Activated T-cell treated with anti-CD3 and anti-CD28 coated beads, Interleukin-2, amount 50 U/mL, for 72 hours (primary cell): ENCODE measurements at regions not wholly inside any gene's neighbourhood (a gene's known extent, or its start where the extent isn't known, plus 50 kb on each side); places are given as distances from the start of the nearest gene placed in this dataset.

Experiments
- ATAC-seq, 2 donors: fragments of 150-1000 bp; cut with Tn5 transposase; replicated peaks in 1 of 2; 2 replicates each; pipeline ENCODE4 v1.10.0; 2021; ENCODE audit warnings: moderate library complexity in 2 of 2, mild to moderate bottlenecking in 1 of 2
- DNase-seq, 2 donors: peaks; one replicate each; pipeline ENCODE4 v3.0.0; 2021 to 2022; ENCODE audit warnings: mixed read lengths in 1 of 2
- H3K27ac Mint-ChIP-seq: one replicate; pipeline ENCODE4 v1.8.0; 2022; ENCODE audit warnings: mild to moderate bottlenecking, moderate library complexity, mixed read lengths
- H3K27me3 Mint-ChIP-seq: one replicate; pipeline ENCODE4 v1.8.0; 2022; ENCODE audit warnings: low read depth, mixed read lengths
- H3K36me3 Mint-ChIP-seq, 2 donors: one replicate each; pipeline ENCODE4 v1.8.0; 2022; ENCODE audit warnings: mixed read lengths in 2 of 2, mild to moderate bottlenecking in 1 of 2; ENCODE audit not compliant: insufficient read depth in 2 of 2
- H3K4me1 Mint-ChIP-seq: one replicate; pipeline ENCODE4 v1.8.0; 2022; ENCODE audit warnings: low read depth, mixed read lengths
- H3K4me3 Mint-ChIP-seq, 2 donors: one replicate each; pipeline ENCODE4 v1.8.0; 2022; ENCODE audit warnings: mild to moderate bottlenecking in 2 of 2, mixed read lengths in 2 of 2, moderate library complexity in 2 of 2
- H3K9me3 Mint-ChIP-seq, 2 donors: one replicate each; pipeline ENCODE4 v1.8.0; 2022; ENCODE audit warnings: mixed read lengths in 2 of 2

DNA sequence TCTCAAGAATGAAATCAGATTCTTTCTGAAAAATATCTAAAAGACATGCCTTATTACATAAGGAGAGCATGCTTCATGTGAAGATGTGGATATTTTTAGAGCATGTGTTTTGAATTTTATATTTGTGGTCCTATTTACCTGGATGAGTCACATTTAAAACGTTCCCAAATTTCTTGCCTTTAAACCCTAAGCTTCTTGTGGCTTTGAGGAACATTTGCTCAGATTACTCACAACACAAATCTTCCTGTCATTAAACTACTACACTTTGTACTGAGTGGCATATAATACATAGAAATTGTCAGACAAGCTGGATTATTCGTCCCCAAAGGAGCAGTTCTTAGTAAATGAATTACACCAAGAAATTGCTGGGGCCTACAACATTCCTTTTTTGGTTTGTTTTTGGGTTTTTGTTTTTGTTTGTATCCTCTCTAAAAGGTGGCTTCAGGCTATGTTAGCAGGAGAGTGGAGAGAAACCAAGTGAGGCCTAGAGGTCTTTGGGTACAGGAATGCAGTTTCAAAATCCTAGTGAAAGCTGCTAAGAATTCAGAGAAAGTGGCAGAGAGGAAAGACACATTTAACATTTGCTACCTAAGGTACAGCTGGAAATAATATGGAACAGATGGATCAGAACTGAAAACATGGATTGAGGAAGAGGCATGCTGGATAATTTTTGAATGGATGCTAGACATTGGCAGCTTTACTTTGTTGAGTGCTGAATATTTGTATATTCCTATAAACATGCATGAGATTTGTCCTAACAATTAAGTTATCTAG, 128.1 kb downstream of the RPL22L1 start:
- Mint-ChIP-seq H3K4me1 (no peaks in the 10 kb centered on the region), H3K4me3 (no peak overlapping the region), H3K27ac (no peak overlapping the region), H3K27me3 (peaks cover 19% of the 10 kb centered on the region), H3K36me3 (no peaks in the 10 kb centered on the region), H3K9me3 (no peaks in the 10 kb centered on the region)
- ATAC-seq (no peak), DNase-seq (no peak)

DNA sequence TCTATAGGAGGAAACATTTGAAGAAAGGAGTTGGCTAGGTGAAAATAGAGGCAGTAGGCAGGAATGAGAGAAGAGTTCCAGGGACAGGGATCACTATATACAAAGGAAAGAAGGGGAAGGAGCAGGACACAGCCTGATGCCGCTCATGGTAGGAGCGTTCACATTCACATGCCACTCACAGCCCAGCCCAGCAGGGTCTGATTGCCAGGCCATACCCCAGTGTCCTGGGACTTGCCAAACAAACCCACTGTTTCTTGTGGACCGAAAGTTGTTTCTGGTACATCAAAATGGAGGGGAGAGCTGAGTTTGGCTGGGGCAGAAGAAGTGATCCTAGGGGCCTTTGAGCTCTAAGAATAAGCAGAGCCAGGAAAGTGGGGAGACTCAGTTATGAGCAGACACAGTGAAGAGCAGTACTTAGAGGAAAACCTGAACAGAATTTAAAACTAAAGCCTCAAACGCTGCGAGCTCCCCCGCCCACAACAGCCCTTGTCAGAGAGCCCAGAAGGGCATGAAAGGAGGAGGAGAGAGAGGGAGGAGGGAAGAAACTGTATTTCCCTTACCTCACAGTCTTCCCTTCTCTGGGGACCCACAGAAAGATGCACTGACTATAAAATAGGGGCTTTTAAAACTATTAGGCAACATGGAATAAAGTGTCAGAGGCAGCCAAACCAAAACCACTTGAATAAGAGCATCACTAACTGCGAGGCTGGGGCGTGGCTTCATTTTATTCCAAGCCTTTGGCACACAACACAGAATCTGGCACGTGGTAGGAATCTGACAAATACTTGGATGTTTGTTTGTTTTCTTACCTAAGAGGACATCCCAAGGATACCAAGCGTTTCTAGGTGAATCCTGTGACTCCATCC, 129.0 kb downstream of the RPL22L1 start:
- Mint-ChIP-seq H3K27me3 (peaks cover 11% of the 10 kb centered on the region), H3K27ac (no peak overlapping the region), H3K9me3 (no peaks in the 10 kb centered on the region)

DNA sequence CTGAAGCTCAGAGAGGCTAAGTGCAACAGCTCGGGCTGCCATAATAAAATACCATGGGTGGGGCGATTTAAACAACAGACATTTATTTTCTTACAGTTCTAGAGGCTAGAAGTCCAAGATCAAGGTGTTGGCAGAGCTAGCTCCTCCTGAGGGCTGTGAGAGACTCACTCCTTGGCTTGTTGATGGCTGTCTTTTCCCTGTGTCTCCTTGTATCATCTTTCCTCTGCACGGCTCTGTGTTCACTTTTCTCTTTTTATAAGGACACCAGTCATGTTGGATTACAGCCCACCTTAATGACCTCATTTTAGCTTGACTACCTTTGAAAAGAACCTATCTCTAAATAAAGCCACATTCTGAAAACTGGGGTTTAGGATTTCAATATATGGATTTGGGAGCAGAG, 129.7 kb downstream of the RPL22L1 start:
- no peaks in the 10 kb centered on the region for H3K4me1 Mint-ChIP-seq
- H3K9me3 Mint-ChIP-seq: no peaks in the 10 kb centered on the region
- no peaks in the 10 kb centered on the region for H3K36me3 Mint-ChIP-seq
- ATAC-seq (no peak), DNase-seq (no peak)
- H3K27ac Mint-ChIP-seq: no peak overlapping the region
- no peak overlapping the region for H3K4me3 Mint-ChIP-seq
- H3K27me3 Mint-ChIP-seq: peaks cover 13% of the 10 kb centered on the region

More for the DNA sequence above, 129.0 kb downstream of the RPL22L1 start:
- H3K4me1 Mint-ChIP-seq: no peaks in the 10 kb centered on the region
- no peak overlapping the region for H3K4me3 Mint-ChIP-seq
- DNase-seq: no peak
- no peak for ATAC-seq
- H3K36me3 Mint-ChIP-seq: no peaks in the 10 kb centered on the region

DNA sequence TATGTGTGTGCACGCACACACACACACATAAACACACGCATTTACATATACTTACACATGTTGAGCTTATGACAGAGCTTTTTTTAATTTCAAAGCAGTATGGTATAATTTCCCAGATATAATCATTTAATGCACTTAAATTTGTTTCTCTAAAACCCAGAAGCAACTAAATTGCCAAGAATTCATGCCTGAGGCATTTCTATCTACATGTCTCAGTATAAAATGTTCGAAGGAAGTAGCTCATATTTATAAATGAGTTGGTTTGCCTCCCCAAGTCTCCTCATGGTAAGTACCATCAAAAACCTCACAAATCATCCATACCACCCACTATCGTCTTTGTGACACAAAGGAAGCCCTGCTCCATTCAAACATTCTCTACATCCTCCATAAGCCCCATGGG, 130.6 kb downstream of the RPL22L1 start:
- Mint-ChIP-seq H3K4me1 (no peaks in the 10 kb centered on the region), H3K9me3 (no peaks in the 10 kb centered on the region), H3K36me3 (no peaks in the 10 kb centered on the region), H3K27me3 (peaks cover 22% of the 10 kb centered on the region), H3K4me3 (no peak overlapping the region), H3K27ac (no peak overlapping the region)
- no peak for DNase-seq
- no peak for ATAC-seq

DNA sequence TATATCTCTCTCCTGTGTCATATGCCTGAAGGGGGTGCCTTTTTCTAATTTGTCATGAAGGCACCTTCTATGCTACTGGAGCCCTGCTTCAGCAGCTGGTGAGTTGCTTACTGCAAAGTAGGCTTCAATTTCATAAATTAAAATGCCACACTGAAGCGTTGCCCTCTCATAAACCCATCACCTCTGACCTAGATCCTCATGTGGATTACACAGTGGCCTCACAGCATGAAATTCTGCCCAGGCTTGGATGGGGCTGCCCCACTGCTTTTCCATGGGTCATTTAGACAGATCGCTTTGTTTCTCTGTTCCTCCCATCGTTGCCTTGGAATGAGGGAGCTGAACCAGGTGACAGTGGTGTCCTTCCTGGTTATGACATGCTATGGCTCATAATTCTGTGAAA, 131.2 kb downstream of the RPL22L1 start:
- DNase-seq: no peak
- no peak for ATAC-seq
- Mint-ChIP-seq H3K4me3 (no peak overlapping the region), H3K4me1 (no peaks in the 10 kb centered on the region), H3K27me3 (peaks cover 26% of the 10 kb centered on the region), H3K9me3 (no peaks in the 10 kb centered on the region), H3K36me3 (no peaks in the 10 kb centered on the region), H3K27ac (no peak overlapping the region)

DNA sequence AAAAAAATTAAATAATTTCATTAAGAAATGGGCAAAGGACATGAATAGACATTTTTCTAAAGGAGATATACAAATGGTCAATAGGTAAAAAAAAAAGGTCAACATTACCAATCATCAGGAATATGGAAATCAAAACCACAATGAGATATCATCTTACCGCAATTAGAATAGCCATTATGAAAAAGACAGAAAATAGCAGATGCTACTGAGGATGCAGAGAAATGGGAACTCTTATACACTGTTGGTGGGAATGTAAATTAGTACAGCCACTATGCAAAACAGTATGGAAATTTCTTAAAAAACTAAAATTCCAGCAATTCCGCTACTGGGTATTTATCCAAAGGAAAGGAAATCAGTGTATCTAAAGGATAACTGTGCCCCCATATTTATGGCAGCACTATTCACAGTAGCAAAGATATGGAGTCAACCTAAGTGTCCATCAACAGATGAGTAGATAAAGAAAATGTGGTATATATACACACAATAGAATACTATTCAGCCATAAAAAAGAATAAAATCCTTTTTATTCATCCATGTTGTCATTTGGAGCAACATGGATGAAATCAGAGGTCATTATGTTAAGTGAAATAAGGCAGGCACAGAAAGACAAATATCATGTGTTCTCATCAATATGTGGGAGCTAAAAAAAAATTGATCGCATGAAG, 132.4 kb downstream of the RPL22L1 start:
- H3K4me1 Mint-ChIP-seq: no peaks in the 10 kb centered on the region
- ATAC-seq: no peak
- H3K9me3 Mint-ChIP-seq: no peaks in the 10 kb centered on the region

DNA sequence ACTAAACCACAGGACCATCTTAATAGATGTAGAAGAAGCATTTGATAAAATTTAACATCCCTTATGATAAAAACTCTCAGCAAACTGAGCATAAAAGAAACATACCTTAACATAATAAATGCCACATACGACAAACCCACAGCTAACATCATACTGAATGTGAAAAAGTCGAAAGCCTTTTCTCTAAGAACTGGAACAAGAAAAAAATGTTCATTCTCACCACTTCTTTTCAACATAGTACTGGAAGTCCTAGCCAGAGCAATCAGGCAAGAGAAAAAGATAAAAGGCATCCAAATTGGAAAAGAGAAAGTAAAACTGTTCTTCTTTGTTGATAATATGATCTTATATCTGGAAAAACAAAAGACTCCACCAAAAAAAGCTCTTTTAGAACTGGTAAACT, 134.2 kb downstream of the RPL22L1 start:
- no peak for ATAC-seq
- peaks cover 35% of the 10 kb centered on the region for H3K27me3 Mint-ChIP-seq
- H3K36me3 Mint-ChIP-seq: no peaks in the 10 kb centered on the region
- no peak overlapping the region for H3K4me3 Mint-ChIP-seq
- no peaks in the 10 kb centered on the region for H3K9me3 Mint-ChIP-seq
- peak overlapping the region; percentile 28 for H3K27ac Mint-ChIP-seq
- no peaks in the 10 kb centered on the region for H3K4me1 Mint-ChIP-seq
- DNase-seq: no peak

More for the DNA sequence above, 132.4 kb downstream of the RPL22L1 start:
- Mint-ChIP-seq H3K36me3 (no peaks in the 10 kb centered on the region), H3K27me3 (peaks cover 29% of the 10 kb centered on the region), H3K4me3 (no peak overlapping the region), H3K27ac (no peak overlapping the region)
- DNase-seq: no peak

DNA sequence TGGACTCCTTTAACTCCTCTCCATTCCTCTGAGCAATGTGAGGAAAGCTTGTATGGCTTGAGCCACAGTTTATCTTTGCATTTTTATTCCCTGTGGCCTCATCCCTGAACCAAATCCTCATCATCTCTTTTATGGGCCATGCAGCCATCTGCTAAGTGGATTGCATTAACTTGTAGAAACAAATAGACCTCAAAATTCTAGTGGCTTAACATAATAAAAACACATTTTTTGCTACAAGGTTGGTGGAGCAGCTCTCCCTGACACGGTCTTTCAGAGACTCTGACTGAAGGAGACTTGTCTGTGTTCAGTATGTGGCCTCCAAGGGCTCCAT, 135.3 kb downstream of the RPL22L1 start:
- peaks cover 29% of the 10 kb centered on the region for H3K27me3 Mint-ChIP-seq
- no peak for DNase-seq

DNA sequence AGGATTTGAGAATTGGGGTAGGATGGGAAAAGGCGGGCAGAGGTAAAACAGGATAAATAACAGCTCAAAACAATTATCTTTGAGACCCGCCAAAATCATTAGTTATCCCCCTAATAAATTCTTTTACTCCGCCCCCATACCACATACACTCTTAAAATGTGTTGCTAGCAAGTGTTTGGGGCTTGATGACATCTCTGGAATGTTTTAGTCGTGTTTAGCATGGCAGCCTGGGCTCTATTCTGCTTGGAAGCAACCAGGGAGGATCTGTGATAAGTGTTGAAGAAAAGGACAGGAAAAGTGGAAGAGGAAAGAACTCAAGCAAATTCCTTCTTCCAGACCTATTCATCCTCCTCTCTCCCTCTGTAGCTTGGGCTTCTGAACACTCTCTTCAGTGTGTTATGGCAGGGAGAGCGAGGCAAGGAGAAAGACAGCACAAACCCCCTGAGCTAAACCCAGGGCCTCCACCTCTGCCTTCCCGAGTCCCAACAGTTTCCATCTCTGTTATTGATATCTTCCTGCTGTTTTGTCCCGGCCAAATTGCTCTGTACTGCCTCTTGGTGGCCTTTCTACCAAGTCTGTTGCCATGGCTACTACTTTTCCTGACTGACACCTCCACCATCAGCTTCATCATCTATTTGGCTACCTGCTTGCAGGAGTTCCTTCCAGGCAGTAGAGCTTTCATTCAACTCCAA, 135.8 kb downstream of the RPL22L1 start:
- DNase-seq (no peak), ATAC-seq (no peak)
- Mint-ChIP-seq H3K36me3 (no peaks in the 10 kb centered on the region), H3K9me3 (no peaks in the 10 kb centered on the region), H3K4me3 (no peak overlapping the region), H3K4me1 (no peaks in the 10 kb centered on the region), H3K27me3 (peaks cover 25% of the 10 kb centered on the region), H3K27ac (no peak overlapping the region)

More for the DNA sequence above, 135.3 kb downstream of the RPL22L1 start:
- no peaks in the 10 kb centered on the region for H3K36me3 Mint-ChIP-seq
- ATAC-seq: no peak
- no peaks in the 10 kb centered on the region for H3K4me1 Mint-ChIP-seq
- H3K4me3 Mint-ChIP-seq: no peak overlapping the region
- no peak overlapping the region for H3K27ac Mint-ChIP-seq
- H3K9me3 Mint-ChIP-seq: no peaks in the 10 kb centered on the region

DNA sequence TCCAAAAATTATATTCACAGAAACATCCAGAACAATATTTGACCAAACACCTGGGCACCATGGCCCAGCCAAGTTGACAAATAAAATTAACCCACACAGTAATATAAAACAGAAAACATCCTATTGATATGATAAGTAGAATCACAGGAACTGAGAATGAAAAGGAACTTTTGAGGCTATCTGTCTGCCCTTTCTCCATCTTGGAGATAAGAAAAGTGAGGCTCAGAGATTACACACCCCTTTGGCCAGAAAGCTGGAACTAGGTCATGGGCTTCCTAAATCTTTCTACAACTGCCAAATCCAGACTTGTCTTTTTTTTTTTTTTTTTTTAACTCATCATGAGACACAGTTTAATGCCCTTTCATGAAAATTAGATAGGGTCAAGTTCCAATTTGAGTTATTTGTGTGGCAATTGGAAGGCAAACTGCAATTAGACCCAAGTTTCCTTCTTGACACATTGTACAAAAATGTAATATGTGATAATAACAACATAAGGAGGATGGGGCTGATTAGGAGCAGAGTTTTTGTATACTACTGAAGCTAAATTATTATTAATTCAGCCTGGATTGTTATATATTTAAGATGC, 137.2 kb downstream of the RPL22L1 start:
- H3K4me1 Mint-ChIP-seq: no peaks in the 10 kb centered on the region
- DNase-seq (no peak), ATAC-seq (no peak)
- H3K27ac Mint-ChIP-seq: no peak overlapping the region
- no peak overlapping the region for H3K4me3 Mint-ChIP-seq
- no peaks in the 10 kb centered on the region for H3K9me3 Mint-ChIP-seq
- H3K36me3 Mint-ChIP-seq: no peaks in the 10 kb centered on the region
- H3K27me3 Mint-ChIP-seq: peaks cover 25% of the 10 kb centered on the region

DNA sequence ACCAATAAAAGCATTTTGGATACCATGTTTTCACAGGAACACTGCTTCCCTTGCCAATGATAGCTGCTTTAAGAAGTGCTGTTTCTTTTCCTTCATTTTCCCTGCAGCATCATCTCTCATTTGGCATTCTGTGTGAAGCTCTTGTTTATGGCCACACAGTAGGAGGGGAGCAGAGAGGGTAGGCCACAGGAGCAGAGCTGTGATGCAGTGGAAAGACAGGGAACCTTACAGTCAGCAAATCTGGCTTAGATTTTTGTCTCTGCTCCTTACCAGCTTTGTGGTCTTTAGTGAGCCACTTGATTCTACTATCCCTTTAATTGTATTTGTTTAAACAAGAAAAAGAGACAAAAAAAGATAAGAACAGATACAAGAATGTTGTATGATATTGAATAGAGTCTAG, 138.7 kb downstream of the RPL22L1 start:
- DNase-seq (no peak), ATAC-seq (no peak)
- Mint-ChIP-seq H3K27ac (no peak overlapping the region), H3K9me3 (no peaks in the 10 kb centered on the region), H3K36me3 (no peaks in the 10 kb centered on the region), H3K4me1 (no peaks in the 10 kb centered on the region), H3K27me3 (peaks cover 25% of the 10 kb centered on the region), H3K4me3 (no peak overlapping the region)

DNA sequence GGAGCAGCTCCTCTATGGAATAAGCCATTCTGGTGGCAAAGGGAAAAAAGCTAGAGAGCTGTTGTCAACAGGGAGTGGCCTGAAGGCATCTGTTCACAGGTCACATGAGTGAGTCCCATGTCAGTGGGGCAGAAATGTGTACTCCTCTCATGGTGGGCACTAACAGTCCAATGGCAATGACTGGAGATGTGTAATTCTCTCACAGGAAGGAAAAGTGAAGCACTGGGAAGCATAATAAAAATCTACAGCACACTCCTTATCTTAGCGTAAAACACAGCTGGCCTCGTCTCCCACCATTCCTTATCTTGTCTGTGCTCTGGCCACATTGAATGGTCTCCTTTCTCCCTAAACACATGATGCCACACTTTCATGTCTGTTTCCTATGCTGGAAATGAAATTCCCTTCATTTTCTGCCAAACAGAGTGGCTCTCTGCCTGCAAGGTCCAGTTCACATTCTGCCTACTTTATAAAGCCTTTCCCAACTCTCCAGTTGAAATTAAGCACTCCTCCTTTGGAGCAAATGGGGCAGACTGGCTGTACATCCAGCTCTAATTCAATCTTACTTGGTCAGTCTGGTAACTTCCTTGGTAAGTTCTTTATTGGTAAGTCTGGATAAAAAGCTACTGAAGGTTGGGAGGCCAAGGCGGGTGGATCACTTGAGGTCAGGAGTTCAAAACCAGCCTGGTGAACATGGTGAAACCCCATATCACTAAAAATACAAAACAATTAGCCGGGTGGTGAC, 139.8 kb downstream of the RPL22L1 start:
- Mint-ChIP-seq H3K36me3 (no peaks in the 10 kb centered on the region), H3K27me3 (peaks cover 22% of the 10 kb centered on the region), H3K4me3 (no peak overlapping the region), H3K4me1 (no peaks in the 10 kb centered on the region), H3K27ac (no peak overlapping the region), H3K9me3 (no peaks in the 10 kb centered on the region)
- DNase-seq (no peak), ATAC-seq (no peak)
